Lower leg skin (tissue), 3 donors: ENCODE measurements at regions not wholly inside any gene's neighbourhood (a gene's known extent, or its start where the extent isn't known, plus 50 kb on each side); places are given as distances from the start of the nearest gene placed in this dataset.

ENCODE experiments used
- POLR2A ChIP-seq, 2 donors: fragments of 450-650 bp; IDR thresholded peaks; one replicate each; pipeline ENCODE4 v1.6.1; 2016 to 2017; ENCODE audit warnings: antibody characterized with exemption in 2 of 2, mild to moderate bottlenecking in 1 of 2, moderate library complexity in 1 of 2
- TF ChIP-seq, protein P1 (sequence below), 3 donors: fragments of 450-650 bp; IDR thresholded peaks; one replicate each; pipeline ENCODE4 v1.5.1; 2016; ENCODE audit warnings: antibody characterized with exemption in 3 of 3, mild to moderate bottlenecking in 3 of 3, moderate library complexity in 2 of 3

GRCh38 chr22:48340727-48341709 is 1486.7 kb downstream of the BRD1 start:
- TF ChIP-seq POLR2A (IDR thresholded peaks at IDR 0.05) = no peak
- TF ChIP-seq, protein P1, sequence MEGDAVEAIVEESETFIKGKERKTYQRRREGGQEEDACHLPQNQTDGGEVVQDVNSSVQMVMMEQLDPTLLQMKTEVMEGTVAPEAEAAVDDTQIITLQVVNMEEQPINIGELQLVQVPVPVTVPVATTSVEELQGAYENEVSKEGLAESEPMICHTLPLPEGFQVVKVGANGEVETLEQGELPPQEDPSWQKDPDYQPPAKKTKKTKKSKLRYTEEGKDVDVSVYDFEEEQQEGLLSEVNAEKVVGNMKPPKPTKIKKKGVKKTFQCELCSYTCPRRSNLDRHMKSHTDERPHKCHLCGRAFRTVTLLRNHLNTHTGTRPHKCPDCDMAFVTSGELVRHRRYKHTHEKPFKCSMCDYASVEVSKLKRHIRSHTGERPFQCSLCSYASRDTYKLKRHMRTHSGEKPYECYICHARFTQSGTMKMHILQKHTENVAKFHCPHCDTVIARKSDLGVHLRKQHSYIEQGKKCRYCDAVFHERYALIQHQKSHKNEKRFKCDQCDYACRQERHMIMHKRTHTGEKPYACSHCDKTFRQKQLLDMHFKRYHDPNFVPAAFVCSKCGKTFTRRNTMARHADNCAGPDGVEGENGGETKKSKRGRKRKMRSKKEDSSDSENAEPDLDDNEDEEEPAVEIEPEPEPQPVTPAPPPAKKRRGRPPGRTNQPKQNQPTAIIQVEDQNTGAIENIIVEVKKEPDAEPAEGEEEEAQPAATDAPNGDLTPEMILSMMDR (IDR thresholded peaks at IDR 0.05) = no peak
